ENCODE measurements at regions not wholly inside any gene's neighbourhood (a gene's known extent, or its start where the extent isn't known, plus 50 kb on each side); places are given as distances from the start of the nearest gene placed in this dataset.
A peak's percentile ranks its signal among the peaks of the same experiment; 100 is the strongest.

- ATAC-seq (peak; percentile 50 to 56; a peak in 3 of 6 replicates), FAIRE-seq (no peak), DNase-seq (ENCODE audit: low read depth in 1 of 2, low spot score in 1 of 2) (no peak)
- Histone ChIP-seq H3K4me1 (peaks cover 10% of the 10 kb centered on the region), H3K4me3 (no peak overlapping the region), H3K27ac (no peak overlapping the region), H3K4me2 (peak overlapping the region; percentile 67), H3K9me3 (no peaks in the 10 kb centered on the region)
- ChIA-PET POLR2A (no interaction called here), CTCF (no interaction called here)
- TF ChIP-seq PHF8 (IDR thresholded peaks at IDR 0.05; ENCODE audit: borderline replicate concordance, low read depth) (no peak), E2F6 (IDR thresholded peaks at IDR 0.05; ENCODE audit: borderline replicate concordance, low read depth) (no peak), ZSCAN20 (CRISPR knock-in tag; IDR thresholded peaks at IDR 0.05) (no peak), NFE2L2 (conservative IDR thresholded peaks at IDR 0.05; ENCODE audit: low read length) (no peak), CTCF (IDR thresholded peaks at IDR 0.05) (no peak), NR3C1 (IDR thresholded peaks at IDR 0.05) (no peak)
- WGBS (ENCODE audit: missing lambda C conversion rate), result 83% methylated on average over 2 of the region's 2 CpGs
These were observed 105.5 kb downstream of the FAT3 start for GRCh38 chr11:92330114-92330513.

DNA sequence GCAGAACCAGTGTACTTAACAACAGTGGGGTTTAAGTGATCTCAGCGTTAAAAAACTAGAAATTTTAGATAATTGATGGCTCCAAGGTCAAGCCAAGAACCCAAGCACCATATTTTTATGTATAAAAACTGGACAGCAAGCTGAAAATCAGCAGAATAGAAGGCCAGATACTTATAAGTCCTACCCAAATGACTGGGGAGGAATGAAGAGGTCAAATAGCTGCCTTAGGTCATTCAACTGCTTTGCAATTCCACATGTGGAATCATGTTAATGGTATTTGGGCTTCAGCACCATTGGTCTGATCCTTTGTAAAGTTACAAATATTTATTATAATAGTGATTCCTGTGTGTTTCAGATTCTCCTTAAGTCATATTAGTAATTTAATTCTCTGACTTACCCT is 108.4 kb downstream of the FAT3 start:
- Histone ChIP-seq H3K9me3 (no peaks in the 10 kb centered on the region), H3K27ac (no peak overlapping the region), H3K4me3 (no peak overlapping the region), H3K4me2 (no peak overlapping the region), H3K4me1 (peaks cover 10% of the 10 kb centered on the region)
- WGBS (ENCODE audit: missing lambda C conversion rate), result 42% methylated on average over 1 of the region's 1 CpG
- ChIA-PET POLR2A (no interaction called here), CTCF (no interaction called here)
- TF ChIP-seq KDM5A (IDR thresholded peaks at IDR 0.05) (no peak), MYC (IDR thresholded peaks at IDR 0.05; ENCODE audit: borderline replicate concordance, low read length) (no peak), RNF2 (IDR thresholded peaks at IDR 0.05; ENCODE audit: borderline replicate concordance, low read depth) (no peak)
- ATAC-seq, result no peak
- no peak for DNase-seq (ENCODE audit: low read depth in 1 of 2, low spot score in 1 of 2)
- FAIRE-seq, result no peak

GRCh38 chr11:92340839-92341238 is 116.2 kb downstream of the FAT3 start:
- TF ChIP-seq CTCF (IDR thresholded peaks at IDR 0.05) (peak; percentile 24; the same call in 2 of the 3 replicates), RAD21 (conservative IDR thresholded peaks at IDR 0.05 in 1 of 2, IDR thresholded peaks at IDR 0.05 in 1 of 2) (peak in 1 of 2 experiments; percentile 41; a peak in 1 of 5 replicates), HDAC2 (IDR thresholded peaks at IDR 0.05) (no peak)
- Histone ChIP-seq H3K4me3 (no peak overlapping the region), H3K9me3 (no peaks in the 10 kb centered on the region), H3K4me1 (no peaks in the 10 kb centered on the region), H3K27ac (no peak overlapping the region), H3K4me2 (no peak overlapping the region)
- DNase-seq (ENCODE audit: low read depth in 1 of 2, low spot score in 1 of 2) (peak in 1 of 2 experiments; percentile 45), FAIRE-seq (no peak), ATAC-seq (peak in 1 of 2 experiments; percentile 80; a peak in 3 of 6 replicates)
- 79% methylated on average over 6 of the region's 6 CpGs for WGBS (ENCODE audit: missing lambda C conversion rate)
- ChIA-PET CTCF (interaction anchor here (0.8 to 0.9 kb wide), 2 partner anchors 9 to 17 kb away, joined by 3 read pairs; no protein-coding TSS in a partner anchor), POLR2A (no interaction called here)

DNA sequence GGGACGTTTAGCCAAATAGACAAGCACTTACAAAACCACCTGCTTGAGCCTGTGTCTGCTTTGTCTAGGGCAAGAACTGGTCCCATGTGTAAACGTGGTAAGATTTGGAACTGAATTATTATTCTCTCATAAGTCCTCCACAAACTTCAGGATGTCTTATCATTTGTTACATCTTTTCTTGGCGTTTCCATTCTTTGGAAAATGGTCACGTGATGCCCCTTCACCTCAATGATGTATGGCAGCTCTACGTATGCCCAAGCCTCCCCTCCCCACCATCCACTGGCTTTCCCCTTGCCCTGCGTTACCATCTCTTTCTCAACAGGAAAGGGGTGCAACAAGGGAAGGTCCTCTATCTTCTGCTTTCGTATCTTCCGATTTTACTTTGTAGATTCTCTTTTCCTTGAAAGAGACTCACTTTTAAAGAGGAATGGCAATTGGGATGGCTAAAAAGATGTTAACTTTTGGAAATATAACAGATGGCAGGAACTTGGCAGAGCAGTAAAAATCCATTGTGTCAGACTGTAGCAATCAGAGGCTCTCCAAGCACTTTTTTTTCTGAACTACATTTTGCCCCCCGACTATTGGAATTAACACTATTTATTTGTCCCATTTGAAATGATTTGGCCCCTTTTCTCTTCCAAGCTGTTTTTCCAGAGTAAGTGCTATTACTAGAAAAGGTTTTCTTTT is 117.6 kb downstream of the FAT3 start:
- no peak overlapping the region for H3K4me2 ChIP-seq
- DNase-seq (ENCODE audit: low read depth in 1 of 2, low spot score in 1 of 2) (no peak), FAIRE-seq (no peak), ATAC-seq (no peak)
- no peak overlapping the region for H3K27ac ChIP-seq
- WGBS (ENCODE audit: missing lambda C conversion rate), result 61% methylated on average over 9 of the region's 9 CpGs
- CTCF ChIA-PET, result no interaction called here
- POLR2A ChIA-PET, result no interaction called here
- H3K9me3 ChIP-seq, result no peaks in the 10 kb centered on the region
- H3K4me1 ChIP-seq, result no peaks in the 10 kb centered on the region
- no peak overlapping the region for H3K4me3 ChIP-seq
- TF ChIP-seq, protein P1, sequence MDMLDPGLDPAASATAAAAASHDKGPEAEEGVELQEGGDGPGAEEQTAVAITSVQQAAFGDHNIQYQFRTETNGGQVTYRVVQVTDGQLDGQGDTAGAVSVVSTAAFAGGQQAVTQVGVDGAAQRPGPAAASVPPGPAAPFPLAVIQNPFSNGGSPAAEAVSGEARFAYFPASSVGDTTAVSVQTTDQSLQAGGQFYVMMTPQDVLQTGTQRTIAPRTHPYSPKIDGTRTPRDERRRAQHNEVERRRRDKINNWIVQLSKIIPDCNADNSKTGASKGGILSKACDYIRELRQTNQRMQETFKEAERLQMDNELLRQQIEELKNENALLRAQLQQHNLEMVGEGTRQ (IDR thresholded peaks at IDR 0.05), result 0 out of 2 replicates have a peak, but pooled peaks have one; percentile 25
- TF ChIP-seq FOSB (CRISPR knock-in tag; IDR thresholded peaks at IDR 0.05), result no peak
